ENCODE measurements at regions not wholly inside any gene's neighbourhood (a gene's known extent, or its start where the extent isn't known, plus 50 kb on each side); places are given as distances from the start of the nearest gene placed in this dataset.

- TF ChIP-seq CTCF (IDR thresholded peaks at IDR 0.05) = no peak
- TF ChIP-seq EP300 (IDR thresholded peaks at IDR 0.05) = no peak
- TF ChIP-seq POLR2A (IDR thresholded peaks at IDR 0.05) = no peak
Measured at GRCh38 chr10:3485057-3485686, 299.8 kb downstream of the KLF6 start.

Measured in stomach (tissue), 4 donors.